GM12864 (cell line): ENCODE measurements at regions not wholly inside any gene's neighbourhood (a gene's known extent, or its start where the extent isn't known, plus 50 kb on each side); places are given as distances from the start of the nearest gene placed in this dataset.

Experiments
- DNase-seq: peaks from one replicate; pipeline ENCODE4 v3.0.0-alpha.2; 2011; ENCODE audit warnings: low read depth
- H3K4me3 ChIP-seq: 2 replicates; pipeline ENCODE4 v1.5.1; 2011; ENCODE audit warnings: mild to moderate bottlenecking, low read depth, low read length, control low read depth
- TF ChIP-seq, protein P1 (sequence below): IDR thresholded peaks from 2 replicates; pipeline ENCODE4 v1.5.1; 2011; ENCODE audit warnings: low read depth, mild to moderate bottlenecking, moderate library complexity, low read length, control low read depth, inconsistent platforms; ENCODE audit errors: missing control alignments

DNA sequence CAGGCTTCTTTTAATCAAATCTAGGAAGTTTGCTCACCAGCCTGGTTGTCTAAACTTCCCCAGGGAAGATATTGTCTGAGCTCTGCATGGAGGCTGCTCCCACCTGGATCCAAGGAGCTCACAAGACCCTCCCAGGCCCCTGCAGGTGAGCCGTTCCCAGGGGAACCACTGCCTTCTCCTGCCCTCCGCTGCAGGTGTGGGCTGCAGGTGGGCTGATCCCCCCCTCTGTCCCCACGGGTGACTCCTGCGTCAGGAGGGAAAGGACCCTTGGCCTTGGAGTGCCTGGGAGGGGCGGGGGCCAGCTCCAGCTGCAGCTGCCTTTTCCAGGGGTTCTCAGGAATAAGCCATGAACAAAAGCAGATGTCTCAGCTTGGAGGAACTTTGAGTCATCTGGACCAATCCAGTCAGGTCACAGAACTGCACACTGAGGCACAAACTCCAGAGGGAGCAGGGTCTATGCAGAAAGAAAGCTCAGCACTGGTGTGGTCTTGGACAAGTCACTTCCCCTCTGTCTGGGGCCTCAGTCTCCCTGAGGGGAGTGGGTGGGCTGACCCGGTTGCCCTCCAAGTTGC, 246.6 kb upstream of the RTL1 start:
- no peak overlapping the region for H3K4me3 ChIP-seq
- DNase-seq = no peak
- TF ChIP-seq, protein P1, sequence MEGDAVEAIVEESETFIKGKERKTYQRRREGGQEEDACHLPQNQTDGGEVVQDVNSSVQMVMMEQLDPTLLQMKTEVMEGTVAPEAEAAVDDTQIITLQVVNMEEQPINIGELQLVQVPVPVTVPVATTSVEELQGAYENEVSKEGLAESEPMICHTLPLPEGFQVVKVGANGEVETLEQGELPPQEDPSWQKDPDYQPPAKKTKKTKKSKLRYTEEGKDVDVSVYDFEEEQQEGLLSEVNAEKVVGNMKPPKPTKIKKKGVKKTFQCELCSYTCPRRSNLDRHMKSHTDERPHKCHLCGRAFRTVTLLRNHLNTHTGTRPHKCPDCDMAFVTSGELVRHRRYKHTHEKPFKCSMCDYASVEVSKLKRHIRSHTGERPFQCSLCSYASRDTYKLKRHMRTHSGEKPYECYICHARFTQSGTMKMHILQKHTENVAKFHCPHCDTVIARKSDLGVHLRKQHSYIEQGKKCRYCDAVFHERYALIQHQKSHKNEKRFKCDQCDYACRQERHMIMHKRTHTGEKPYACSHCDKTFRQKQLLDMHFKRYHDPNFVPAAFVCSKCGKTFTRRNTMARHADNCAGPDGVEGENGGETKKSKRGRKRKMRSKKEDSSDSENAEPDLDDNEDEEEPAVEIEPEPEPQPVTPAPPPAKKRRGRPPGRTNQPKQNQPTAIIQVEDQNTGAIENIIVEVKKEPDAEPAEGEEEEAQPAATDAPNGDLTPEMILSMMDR = no peak

DNA sequence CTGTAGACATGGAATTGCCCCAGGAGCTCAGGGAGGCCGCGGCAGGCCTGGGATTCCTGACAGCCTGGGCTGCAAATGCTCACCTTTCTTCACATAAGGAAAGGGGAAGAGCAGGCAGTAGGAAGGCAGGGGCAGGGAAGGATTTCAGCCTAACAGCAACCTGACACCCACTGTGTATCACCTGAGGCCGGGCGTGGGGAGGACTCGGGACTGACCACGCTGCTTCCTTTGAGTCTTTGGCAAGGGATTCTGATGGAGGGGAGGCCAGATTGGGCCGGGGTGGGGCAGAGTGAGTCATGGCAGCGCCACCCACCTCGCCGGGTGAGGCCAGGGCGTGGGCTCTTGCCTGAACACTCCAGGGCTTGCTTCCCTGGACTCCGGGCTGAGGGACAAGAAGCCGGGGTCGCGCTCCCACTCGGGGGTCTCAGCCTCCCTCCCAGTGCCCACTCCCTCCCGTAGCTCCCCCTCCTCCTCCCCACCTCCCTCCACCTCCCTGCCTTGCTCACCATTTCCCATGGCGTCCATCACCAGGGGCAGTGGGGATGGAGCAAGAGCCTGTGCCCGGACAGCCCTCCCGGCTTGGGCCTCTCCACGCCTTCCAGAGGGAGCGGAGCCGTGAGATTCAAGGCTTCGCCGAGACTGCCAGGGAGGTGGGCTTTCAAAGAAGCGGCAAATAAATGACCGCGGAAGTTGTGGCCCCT, 247.9 kb upstream of the RTL1 start:
- H3K4me3 ChIP-seq = no peak overlapping the region

DNA sequence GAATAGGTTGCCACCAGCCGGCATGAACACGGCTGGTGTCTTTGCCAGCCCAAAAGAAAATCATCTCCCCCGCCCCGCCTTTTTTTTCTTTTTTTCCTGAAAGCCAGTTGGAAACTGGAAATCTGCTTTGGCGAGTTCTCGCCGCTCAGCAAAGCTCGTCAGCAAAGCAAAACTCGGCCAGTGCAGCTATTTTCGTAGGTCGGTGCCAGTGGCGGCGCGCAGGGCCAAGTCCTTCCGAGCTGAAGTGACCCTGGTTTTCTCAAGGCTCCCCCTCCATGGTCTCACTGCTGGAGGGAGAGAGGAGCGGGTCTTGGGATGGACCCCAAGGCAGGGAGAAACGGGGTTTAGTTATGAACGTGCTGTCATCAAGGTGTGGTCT, 248.4 kb upstream of the RTL1 start:
- TF ChIP-seq, protein P1 = no peak
- H3K4me3 ChIP-seq = no peak overlapping the region

More for the DNA sequence above, 247.9 kb upstream of the RTL1 start:
- DNase-seq = no peak
- TF ChIP-seq, protein P1 = no peak

DNA sequence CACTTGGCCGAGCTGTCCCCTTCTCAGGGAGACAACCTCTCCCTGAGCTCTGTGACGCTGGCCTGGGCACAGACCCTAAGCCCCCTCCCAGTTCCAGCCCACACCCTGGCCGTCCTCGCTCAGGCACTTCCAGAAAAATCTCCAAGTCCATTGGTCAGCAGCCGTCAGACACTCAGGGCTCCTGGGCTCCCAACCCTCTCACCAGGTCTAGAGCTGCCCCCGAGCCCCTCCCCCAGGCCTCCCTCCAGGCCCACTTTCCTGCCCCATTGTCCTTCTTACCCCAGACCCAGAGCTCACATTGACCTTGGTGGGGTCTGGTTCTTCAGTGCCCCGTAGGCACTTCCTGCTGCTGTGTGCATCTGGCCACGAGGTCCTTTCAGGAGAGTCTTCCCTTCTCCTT, 249.3 kb upstream of the RTL1 start:
- H3K4me3 ChIP-seq = no peak overlapping the region
- TF ChIP-seq, protein P1 = no peak
- DNase-seq = no peak

More for the DNA sequence above, 248.4 kb upstream of the RTL1 start:
- DNase-seq = no peak

DNA sequence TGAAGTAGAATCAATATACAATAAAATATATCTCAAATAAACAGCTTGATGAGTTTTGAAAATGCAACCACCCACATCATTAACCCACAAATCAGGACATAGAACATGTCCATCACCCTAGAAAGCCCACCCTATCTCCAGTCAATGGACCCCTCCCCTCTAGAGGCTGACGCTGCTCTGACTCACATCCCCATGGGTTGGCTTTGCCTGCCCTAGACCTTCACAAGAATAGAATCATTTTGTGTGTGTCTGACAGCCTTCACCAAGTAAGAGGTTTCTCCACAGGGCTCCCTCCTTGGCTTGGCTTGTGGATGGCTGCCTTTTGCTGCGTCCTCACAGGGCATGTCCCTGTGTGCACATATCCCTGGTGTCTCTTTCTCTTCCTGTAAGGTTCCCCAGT, 250.2 kb upstream of the RTL1 start:
- no peak overlapping the region for H3K4me3 ChIP-seq
- TF ChIP-seq, protein P1 = no peak
- DNase-seq = no peak

DNA sequence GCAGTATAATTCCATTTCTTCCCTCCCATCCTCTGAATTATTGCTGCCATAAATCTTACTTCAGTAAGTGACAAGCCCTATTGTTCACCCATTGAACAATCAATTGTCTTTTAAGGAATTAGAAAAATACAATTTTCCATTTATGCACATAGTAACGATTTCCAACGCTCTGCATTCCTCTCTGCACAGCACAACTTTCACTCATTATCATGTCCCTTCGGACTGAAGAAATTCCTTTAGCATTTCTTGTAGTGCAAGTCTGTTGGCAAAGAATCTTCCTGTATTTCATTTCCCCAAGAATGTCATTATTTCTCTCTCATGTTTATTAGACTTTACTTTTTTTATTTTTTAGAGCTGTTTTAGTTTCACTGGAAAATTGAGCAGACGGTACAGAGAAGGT, 252.1 kb upstream of the RTL1 start:
- no peak overlapping the region for H3K4me3 ChIP-seq
- no peak for DNase-seq
- TF ChIP-seq, protein P1 = no peak

DNA sequence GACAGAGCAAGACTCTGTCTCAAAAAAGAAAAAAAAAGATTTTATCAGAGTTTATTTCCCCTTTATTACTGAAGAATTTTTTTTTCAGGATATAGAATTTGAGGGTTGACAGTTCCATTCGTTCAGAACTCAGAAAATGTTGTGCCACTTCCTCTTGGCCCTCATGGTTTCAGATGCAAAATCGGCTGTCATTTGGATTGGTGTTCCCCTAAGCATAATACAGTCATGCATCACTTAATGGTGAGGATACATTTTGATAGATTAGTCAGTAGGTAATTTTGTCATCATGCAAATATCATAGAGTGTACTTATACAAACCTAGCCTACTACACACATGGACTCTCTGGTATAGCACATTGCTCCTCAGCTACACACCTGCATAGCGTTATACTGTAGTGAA, 263.9 kb upstream of the RTL1 start:
- no peak overlapping the region for H3K4me3 ChIP-seq
- DNase-seq = no peak
- TF ChIP-seq, protein P1 = no peak
